ENCODE measurements at regions not wholly inside any gene's neighbourhood (a gene's known extent, or its start where the extent isn't known, plus 50 kb on each side); places are given as distances from the start of the nearest gene placed in this dataset.
A peak's percentile ranks its signal among the peaks of the same experiment; 100 is the strongest.
"Not testable (repeated sequence)": the region's sequence is repeated elsewhere in the genome, so short reads cannot be mapped to it uniquely, and the experiment has no call there.

- no peak for DNase-seq
These were observed 128.2 kb upstream of the SLC44A1 start for GRCh38 chr9:105116052-105116868.

GRCh38 chr9:105117234-105117633 is 127.2 kb upstream of the SLC44A1 start:
- DNase-seq, result no peak

- DNase-seq, result no peak
These were observed 125.8 kb upstream of the SLC44A1 start for GRCh38 chr9:105118636-105119035.

GRCh38 chr9:105119156-105119555 is 125.3 kb upstream of the SLC44A1 start:
- no peak for DNase-seq

- no peak for DNase-seq
These were observed 122.5 kb upstream of the SLC44A1 start for GRCh38 chr9:105121861-105122430.

- not testable (repeated sequence) for DNase-seq
These were observed 119.9 kb upstream of the SLC44A1 start for GRCh38 chr9:105124598-105124997.

- DNase-seq, result no peak
These were observed 118.2 kb upstream of the SLC44A1 start for GRCh38 chr9:105126226-105126625.

- DNase-seq, result peak; percentile 75
These were observed 116.6 kb upstream of the SLC44A1 start for GRCh38 chr9:105127863-105128220.

- peak; percentile 9 for DNase-seq
These were observed 115.4 kb upstream of the SLC44A1 start for GRCh38 chr9:105128908-105129600.

GRCh38 chr9:105129731-105130130 is 114.7 kb upstream of the SLC44A1 start:
- DNase-seq, result no peak

GRCh38 chr9:105131981-105132380 is 112.5 kb upstream of the SLC44A1 start:
- no peak for DNase-seq

GRCh38 chr9:105132606-105133005 is 111.8 kb upstream of the SLC44A1 start:
- DNase-seq, result no peak

GRCh38 chr9:105138306-105138801 is 106.1 kb upstream of the SLC44A1 start:
- DNase-seq, result no peak

- DNase-seq, result no peak
These were observed 103.1 kb upstream of the SLC44A1 start for GRCh38 chr9:105141146-105141975.

GRCh38 chr9:105141976-105142250 is 102.5 kb upstream of the SLC44A1 start:
- no peak for DNase-seq

- no peak for DNase-seq
These were observed 101.9 kb upstream of the SLC44A1 start for GRCh38 chr9:105142406-105143135.

GRCh38 chr9:105143136-105143430 is 101.4 kb upstream of the SLC44A1 start:
- DNase-seq, result no peak

GRCh38 chr9:105144076-105144475 is 100.4 kb upstream of the SLC44A1 start:
- no peak for DNase-seq

GRCh38 chr9:105144841-105145240 is 99.6 kb upstream of the SLC44A1 start:
- no peak for DNase-seq

GRCh38 chr9:105146677-105147076 is 97.8 kb upstream of the SLC44A1 start:
- DNase-seq, result no peak

GRCh38 chr9:105147110-105147871 is 97.2 kb upstream of the SLC44A1 start:
- DNase-seq, result no peak

All from CD4-positive, alpha-beta T cell treated with Interleukin-6 for 4 hours (primary cell).